ENCODE measurements at regions not wholly inside any gene's neighbourhood (a gene's known extent, or its start where the extent isn't known, plus 50 kb on each side); places are given as distances from the start of the nearest gene placed in this dataset.
"Not testable (repeated sequence)": the region's sequence is repeated elsewhere in the genome, so short reads cannot be mapped to it uniquely, and the experiment has no call there.

DNA sequence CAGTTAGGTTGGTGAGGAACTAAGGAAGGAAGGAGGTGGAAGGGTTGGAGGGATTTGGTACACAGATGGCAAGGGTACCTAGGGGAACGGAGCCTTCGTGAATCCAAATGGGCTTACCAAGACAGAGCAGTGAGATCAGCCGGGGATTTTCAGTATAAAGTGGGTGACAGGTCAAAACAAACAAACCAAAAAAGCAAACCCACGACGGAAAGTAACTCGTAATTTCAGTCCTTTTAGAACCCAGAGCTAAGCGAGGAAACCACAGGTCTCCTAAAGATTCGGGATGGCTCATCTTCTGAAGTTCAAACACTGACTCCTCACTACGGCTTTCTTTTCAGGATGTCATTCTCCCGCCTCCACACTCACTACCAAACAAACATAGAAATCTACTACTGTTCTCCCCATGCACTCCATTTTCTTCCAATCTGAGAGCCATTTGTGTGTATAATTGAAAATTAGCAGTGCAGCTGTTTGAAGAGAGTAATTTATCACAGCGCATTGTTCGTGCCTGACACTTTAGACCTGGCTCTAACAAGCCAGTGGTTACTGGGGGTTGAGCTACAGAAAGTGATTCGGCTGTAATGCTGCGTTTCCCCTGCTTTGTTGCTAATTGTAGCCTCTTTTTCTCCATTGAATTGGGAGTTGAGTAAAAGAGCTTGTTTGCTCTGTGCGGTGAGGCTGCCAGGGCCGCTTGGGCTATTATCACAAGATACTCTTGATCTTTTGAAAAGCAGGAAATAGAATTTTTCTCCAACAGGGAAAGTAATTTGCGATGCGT is 64.7 kb upstream of the CCDC39 start:
- in situ Hi-C loops (cut with HindIII; ENCODE audit: low pct_unique_long_range_greater_than_20kb, low sequenced_read_pairs): no loop called here
- no peak for DNase-seq (ENCODE audit: low read depth in 1 of 2, low spot score in 1 of 2)
- no peak for TF ChIP-seq JUND (IDR thresholded peaks at IDR 0.05; ENCODE audit: low read depth)

- TF ChIP-seq JUND (IDR thresholded peaks at IDR 0.05; ENCODE audit: low read depth): no peak
- DNase-seq (ENCODE audit: low read depth in 1 of 2, low spot score in 1 of 2): no peak
- in situ Hi-C loops (cut with HindIII; ENCODE audit: low pct_unique_long_range_greater_than_20kb, low sequenced_read_pairs): no loop called here
Observed at GRCh38 chr3:180747805-180748361, 68.6 kb upstream of the CCDC39 start.

- DNase-seq (ENCODE audit: low read depth in 1 of 2, low spot score in 1 of 2): no peak
- in situ Hi-C loops (cut with HindIII; ENCODE audit: low pct_unique_long_range_greater_than_20kb, low sequenced_read_pairs): no loop called here
- TF ChIP-seq JUND (IDR thresholded peaks at IDR 0.05; ENCODE audit: low read depth): no peak
Observed at GRCh38 chr3:180749322-180749721, 70.0 kb upstream of the CCDC39 start.

DNA sequence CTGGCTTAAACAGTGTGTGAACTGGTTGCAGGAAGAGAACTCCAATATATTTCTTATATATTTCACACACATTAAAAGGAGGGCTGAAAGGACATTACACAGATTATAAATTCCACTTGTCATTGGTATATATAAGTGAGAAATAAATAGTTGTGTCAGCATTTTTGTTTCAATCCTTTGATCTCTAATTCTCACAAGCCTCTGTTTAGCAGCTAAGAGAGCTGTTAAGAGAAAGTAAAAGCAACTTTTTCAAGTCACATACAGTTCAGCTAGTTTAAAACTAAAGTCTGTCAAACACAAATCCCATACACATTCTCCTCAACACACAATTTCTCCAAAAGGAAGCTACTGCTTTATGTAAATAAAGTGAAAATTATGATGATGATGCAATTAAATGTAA is 70.5 kb upstream of the CCDC39 start:
- TF ChIP-seq JUND (IDR thresholded peaks at IDR 0.05; ENCODE audit: low read depth): no peak
- in situ Hi-C loops (cut with HindIII; ENCODE audit: low pct_unique_long_range_greater_than_20kb, low sequenced_read_pairs): no loop called here
- DNase-seq (ENCODE audit: low read depth in 1 of 2, low spot score in 1 of 2): no peak

DNA sequence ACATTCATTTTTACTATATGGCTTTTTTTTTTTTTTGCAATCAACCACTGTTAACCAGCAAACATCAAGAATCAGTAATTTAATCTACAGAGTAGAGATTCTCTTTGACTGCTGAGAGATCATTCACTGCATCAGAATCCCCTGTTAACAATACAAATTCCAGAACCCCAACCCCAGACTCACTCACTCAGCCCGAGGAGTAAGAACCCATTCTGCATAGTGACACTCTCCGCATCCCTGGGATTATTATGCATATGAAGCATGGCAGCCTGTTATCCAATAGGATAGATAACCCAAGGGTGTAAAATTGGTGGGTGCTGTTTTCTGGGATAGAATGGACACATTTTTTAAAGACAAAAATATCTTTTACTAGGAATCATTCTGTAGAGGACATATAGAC is 76.3 kb upstream of the CCDC39 start:
- no peak for DNase-seq (ENCODE audit: low read depth in 1 of 2, low spot score in 1 of 2)
- in situ Hi-C loops (cut with HindIII; ENCODE audit: low pct_unique_long_range_greater_than_20kb, low sequenced_read_pairs): no loop called here
- no peak for TF ChIP-seq JUND (IDR thresholded peaks at IDR 0.05; ENCODE audit: low read depth)

DNA sequence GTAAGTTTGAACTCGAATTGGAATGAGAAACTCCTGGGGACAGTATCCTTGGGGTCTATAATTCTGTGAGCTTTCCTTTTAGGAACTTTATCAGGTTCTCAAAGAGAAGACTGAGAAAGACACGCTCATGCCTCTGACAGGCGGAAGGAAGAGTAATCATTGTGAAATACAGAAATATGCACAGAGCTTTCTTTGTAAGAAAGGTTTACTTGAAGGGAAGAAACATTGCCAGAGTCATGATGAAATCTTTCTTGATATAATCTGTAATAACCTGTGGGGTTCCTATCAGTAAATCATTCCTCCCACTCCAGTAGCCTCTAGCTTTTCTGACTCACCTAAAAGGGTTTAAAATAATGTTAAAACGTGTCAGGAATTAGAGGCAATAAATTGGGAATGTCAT is 83.6 kb upstream of the CCDC39 start:
- no peak for TF ChIP-seq JUND (IDR thresholded peaks at IDR 0.05; ENCODE audit: low read depth)
- in situ Hi-C loops (cut with HindIII; ENCODE audit: low pct_unique_long_range_greater_than_20kb, low sequenced_read_pairs): no loop called here
- peak in 1 of 2 experiments; percentile 20 for DNase-seq (ENCODE audit: low read depth in 1 of 2, low spot score in 1 of 2)

- in situ Hi-C loops (cut with HindIII; ENCODE audit: low pct_unique_long_range_greater_than_20kb, low sequenced_read_pairs): no loop called here
- no peak for DNase-seq (ENCODE audit: low read depth in 1 of 2, low spot score in 1 of 2)
Observed at GRCh38 chr3:180764481-180764880, 85.2 kb upstream of the CCDC39 start.

GRCh38 chr3:180770639-180771038 is 91.3 kb upstream of the CCDC39 start:
- no peak for DNase-seq (ENCODE audit: low read depth in 1 of 2, low spot score in 1 of 2)
- no peak for TF ChIP-seq JUND (IDR thresholded peaks at IDR 0.05; ENCODE audit: low read depth)
- in situ Hi-C loops (cut with HindIII; ENCODE audit: low pct_unique_long_range_greater_than_20kb, low sequenced_read_pairs): no loop called here

More at GRCh38 chr3:180764481-180764880, 85.2 kb upstream of the CCDC39 start:
- TF ChIP-seq JUND (IDR thresholded peaks at IDR 0.05; ENCODE audit: low read depth): no peak

DNA sequence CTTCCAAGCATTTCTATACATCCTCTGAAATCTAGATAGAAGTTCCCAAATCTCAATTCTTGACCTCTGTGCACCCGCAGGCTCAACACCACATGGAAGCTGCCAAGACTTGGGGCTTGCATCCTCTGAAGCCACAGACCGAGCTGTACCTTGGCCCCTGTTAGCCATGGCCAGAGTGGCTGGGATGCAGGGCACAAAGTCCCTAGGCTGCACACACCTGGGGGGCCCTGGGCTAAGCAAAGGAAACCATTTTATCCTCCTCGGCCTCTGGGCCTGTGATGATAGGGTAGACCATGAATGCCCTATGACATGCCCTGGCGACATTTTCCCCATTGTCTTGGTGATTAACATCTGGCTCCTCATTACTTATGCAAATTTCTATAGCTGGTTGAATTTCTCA is 97.1 kb upstream of the CCDC39 start:
- in situ Hi-C loops (cut with HindIII; ENCODE audit: low pct_unique_long_range_greater_than_20kb, low sequenced_read_pairs): no loop called here
- no peak for DNase-seq (ENCODE audit: low read depth in 1 of 2, low spot score in 1 of 2)
- no peak for TF ChIP-seq JUND (IDR thresholded peaks at IDR 0.05; ENCODE audit: low read depth)

GRCh38 chr3:180782195-180782984 is 103.1 kb upstream of the CCDC39 start:
- in situ Hi-C loops (cut with HindIII; ENCODE audit: low pct_unique_long_range_greater_than_20kb, low sequenced_read_pairs): no loop called here
- no peak for TF ChIP-seq JUND (IDR thresholded peaks at IDR 0.05; ENCODE audit: low read depth)
- no peak for DNase-seq (ENCODE audit: low read depth in 1 of 2, low spot score in 1 of 2)

DNA sequence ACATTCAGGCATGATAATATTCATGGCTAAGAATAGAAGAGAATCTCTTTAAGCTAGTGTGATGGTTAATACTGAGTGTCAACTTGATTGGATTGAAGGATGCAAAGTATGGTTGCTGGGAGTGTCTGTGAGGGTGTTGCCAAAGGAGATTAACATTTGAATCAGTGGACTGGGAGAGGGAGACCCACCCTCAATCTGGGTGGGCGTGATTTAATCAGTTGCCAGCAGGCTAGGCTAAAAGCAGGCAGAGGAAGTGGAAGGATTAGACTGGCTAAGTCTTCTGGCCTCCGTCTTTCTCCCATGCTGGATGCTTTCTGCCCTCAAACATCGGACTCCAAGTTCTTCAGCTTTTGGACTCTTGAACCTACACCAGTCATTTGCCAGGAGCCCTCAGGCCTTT is 106.9 kb upstream of the CCDC39 start:
- DNase-seq (ENCODE audit: low read depth in 1 of 2, low spot score in 1 of 2); in situ Hi-C loops (cut with HindIII; ENCODE audit: low pct_unique_long_range_greater_than_20kb, low sequenced_read_pairs): not testable (repeated sequence)

GRCh38 chr3:180789774-180790173 is 110.5 kb upstream of the CCDC39 start:
- no peak for DNase-seq (ENCODE audit: low read depth in 1 of 2, low spot score in 1 of 2)
- in situ Hi-C loops (cut with HindIII; ENCODE audit: low pct_unique_long_range_greater_than_20kb, low sequenced_read_pairs): no loop called here
- TF ChIP-seq JUND (IDR thresholded peaks at IDR 0.05; ENCODE audit: low read depth): no peak

DNA sequence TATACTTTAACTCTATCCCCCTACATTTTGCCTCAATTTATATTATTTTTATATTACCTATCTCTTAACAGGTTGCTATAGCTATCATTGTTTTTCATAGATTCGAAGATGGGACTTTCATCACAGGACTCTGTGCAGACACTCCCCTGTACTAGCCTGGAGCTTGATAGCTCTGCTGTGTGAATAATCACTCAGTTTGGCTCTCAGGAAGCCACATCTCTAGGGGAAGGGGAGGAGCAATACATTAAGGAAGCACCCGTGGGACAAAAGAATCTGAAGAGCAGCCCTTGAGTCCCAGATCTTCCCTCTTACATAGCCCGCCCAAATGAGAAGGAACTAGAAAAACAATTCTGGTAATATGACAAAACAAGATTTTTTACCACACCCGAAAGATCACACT is 114.3 kb upstream of the FXR1 start:
- no peak for DNase-seq (ENCODE audit: low read depth in 1 of 2, low spot score in 1 of 2)
- in situ Hi-C loops (cut with HindIII; ENCODE audit: low pct_unique_long_range_greater_than_20kb, low sequenced_read_pairs): no loop called here
- TF ChIP-seq JUND (IDR thresholded peaks at IDR 0.05; ENCODE audit: low read depth): no peak

Data from T47D (cell line).